ENCODE measurements at regions not wholly inside any gene's neighbourhood (a gene's known extent, or its start where the extent isn't known, plus 50 kb on each side); places are given as distances from the start of the nearest gene placed in this dataset.

GRCh38 chr13:105907319-105908019 lies 628.0 kb downstream of the EFNB2 start:
- TF ChIP-seq CTCF (IDR thresholded peaks at IDR 0.05) (no peak), POLR2A (IDR thresholded peaks at IDR 0.05) (no peak), POLR2AphosphoS5 (IDR thresholded peaks at IDR 0.05) (no peak)

All from breast epithelium (tissue), 3 donors.